HepG2 (cell line): ENCODE measurements at regions not wholly inside any gene's neighbourhood (a gene's known extent, or its start where the extent isn't known, plus 50 kb on each side); places are given as distances from the start of the nearest gene placed in this dataset.

Experiments
- ATAC-seq: fragments of 200-7000 bp; cut with Tn5 transposase; 3 replicates; pipeline ENCODE4 v1.9.1; 2020; ENCODE audit warnings: mild to moderate bottlenecking, moderate library complexity
- BruUV-seq: library from RNA; stranded (reverse); fragments of 400-500 nt; replicated peaks from 2 replicates; lab custom pipeline; 2021; lab: Mats Ljungman, UMichigan
- CTCF ChIA-PET: fragments of 300-600 bp; formaldehyde crosslinking; extraction: SDS; loops from one replicate; lab custom pipeline; 2021; ENCODE audit warnings: low total read pairs, inconsistent platforms, low intra/inter-chr PET ratio; lab: Yijun Ruan, JAX
- POLR2A ChIA-PET: fragments of 350-600 bp; sonication (Branson Sonifier 250); formaldehyde crosslinking; loops from one replicate; lab custom pipeline; 2020; ENCODE audit warnings: antibody characterized with exemption, inconsistent platforms; lab: Yijun Ruan, JAX
- DNase-seq: peaks from one replicate; pipeline ENCODE4 v3.0.0-alpha.2; 2015; ENCODE audit warnings: low spot score
- FAIRE-seq: peaks from 3 replicates; lab custom pipeline; 2011; peaks lifted over from hg19 to GRCh38; lab: Jason Lieb, UNC
- H2AFZ ChIP-seq: one replicate; pipeline ENCODE4 v1.6.1; 2011; ENCODE audit warnings: low read length, inconsistent platforms
- H3K27ac ChIP-seq: fragments of 300-600 bp; 3 replicates; pipeline ENCODE4 v1.8.0; 2011; ENCODE audit warnings: mixed run types, mild to moderate bottlenecking, mixed read lengths, low read length, inconsistent platforms; ENCODE audit not compliant: insufficient read depth; ENCODE audit errors: extremely low read length
- H3K27me3 ChIP-seq, 2 experiments: fragments of 200-600 bp in 1 of 2; 2 replicates in 1 of 2; 3 replicates in 1 of 2; pipeline versions ENCODE4 v1.6.0 to v1.8.0; 2011; ENCODE audit warnings: low read length in 2 of 2, mild to moderate bottlenecking in 2 of 2, moderate library complexity in 2 of 2, inconsistent platforms in 1 of 2; ENCODE audit not compliant: insufficient read depth in 2 of 2, control insufficient read depth in 1 of 2
- H3K36me3 ChIP-seq, 2 experiments: fragments of 200-600 bp in 1 of 2; replicated peaks in 1 of 2; 2 replicates in 1 of 2; 3 replicates in 1 of 2; pipeline versions ENCODE4 v1.5.1 to v1.8.0; 2011; ENCODE audit warnings: low read length in 2 of 2, inconsistent platforms in 1 of 2; ENCODE audit not compliant: insufficient read depth in 2 of 2, control insufficient read depth in 1 of 2
- H3K4me1 ChIP-seq: 2 replicates; pipeline ENCODE4 v1.5.1; 2012; ENCODE audit warnings: low read length, inconsistent platforms; ENCODE audit not compliant: insufficient read depth
- H3K4me2 ChIP-seq: 2 replicates; pipeline ENCODE4 v1.6.0; 2011; ENCODE audit warnings: low read depth, low read length, inconsistent platforms
- H3K4me3 ChIP-seq, 3 experiments: fragments of 200-600 bp in 1 of 3; sonication (generic), shearing (Covaris generic) in 1 of 3; replicated peaks in 1 of 3; 2 replicates each; pipeline ENCODE4 v1.5.1; 2011 to 2016; ENCODE audit warnings: low read length in 3 of 3, inconsistent platforms in 2 of 3, low read depth in 2 of 3, mild to moderate bottlenecking in 2 of 3, control low read depth in 1 of 3, mixed read lengths in 1 of 3; ENCODE audit not compliant: insufficient read depth in 1 of 3
- H3K79me2 ChIP-seq: one replicate; pipeline ENCODE4 v1.6.1; 2011; ENCODE audit warnings: low read length, inconsistent platforms; ENCODE audit not compliant: insufficient read depth
- H3K9ac ChIP-seq: 2 replicates; pipeline ENCODE4 v1.6.0; 2011; ENCODE audit warnings: mild to moderate bottlenecking, low read depth, low read length, inconsistent platforms; ENCODE audit not compliant: insufficient read depth
- H3K9me3 ChIP-seq: 2 replicates; pipeline ENCODE4 v1.5.1; 2012; ENCODE audit warnings: mild to moderate bottlenecking, low read length
- H4K20me1 ChIP-seq: 2 replicates; pipeline ENCODE4 v1.6.0; 2011; ENCODE audit warnings: inconsistent platforms, mild to moderate bottlenecking, low read length, moderate library complexity; ENCODE audit not compliant: insufficient read depth
- ADNP ChIP-seq: sonication (generic); formaldehyde crosslinking; IDR thresholded peaks from 2 replicates; pipeline ENCODE4 v1.4.0; 2020; ENCODE audit warnings: missing genetic modification reagents
- HMG20A ChIP-seq: IDR thresholded peaks from 2 replicates; pipeline ENCODE4 v1.6.1; 2016; ENCODE audit warnings: borderline replicate concordance
- KDM6A ChIP-seq: IDR thresholded peaks from 2 replicates; pipeline ENCODE4 v1.6.1; 2016; ENCODE audit warnings: low read depth
- MAFF ChIP-seq: IDR thresholded peaks from 2 replicates; pipeline ENCODE4 v1.6.1; 2011; ENCODE audit warnings: low read depth, low read length, improper control_type of control experiment
- MAFK ChIP-seq, 2 experiments: IDR thresholded peaks in 1 of 2; conservative IDR thresholded peaks in 1 of 2; 2 replicates each; pipeline ENCODE4 v1.6.1; 2011; ENCODE audit warnings: improper control_type of control experiment in 2 of 2, low read length in 2 of 2
- MLLT10 ChIP-seq: sonication (generic); formaldehyde crosslinking; IDR thresholded peaks from 2 replicates; pipeline ENCODE4 v1.4.0; 2020; ENCODE audit warnings: missing genetic modification reagents
- RCOR2 ChIP-seq: IDR thresholded peaks from 2 replicates; pipeline ENCODE4 v1.6.1; 2016; ENCODE audit warnings: missing biosample characterization, missing genetic modification reagents
- RFX5 ChIP-seq: IDR thresholded peaks from 2 replicates; pipeline ENCODE4 v1.6.1; 2011; ENCODE audit warnings: low read depth, low read length, improper control_type of control experiment
- TBX2 ChIP-seq: sonication (generic); formaldehyde crosslinking; IDR thresholded peaks from 2 replicates; pipeline ENCODE4 v1.5.0; 2020; ENCODE audit warnings: missing genetic modification reagents, mild to moderate bottlenecking, borderline replicate concordance
- TBX3 ChIP-seq: fragments of 450-650 bp; IDR thresholded peaks from 2 replicates; pipeline ENCODE4 v1.6.1; 2017; ENCODE audit warnings: antibody characterized with exemption, mild to moderate bottlenecking, inconsistent platforms, borderline replicate concordance
- ZNF136 ChIP-seq: sonication (generic); formaldehyde crosslinking; IDR thresholded peaks from 2 replicates; pipeline ENCODE4 v1.8.1; 2022; ENCODE audit warnings: low read depth, mild to moderate bottlenecking, moderate library complexity, missing genetic modification reagents
- ZNF264 ChIP-seq: sonication (generic); formaldehyde crosslinking; IDR thresholded peaks from 2 replicates; pipeline ENCODE4 v1.4.0; 2020; ENCODE audit warnings: missing genetic modification reagents
- ZNF382 ChIP-seq: sonication (generic); formaldehyde crosslinking; IDR thresholded peaks from 2 replicates; pipeline ENCODE4 v1.5.0; 2020; ENCODE audit warnings: missing genetic modification reagents, mild to moderate bottlenecking, borderline replicate concordance
- ZNF605 ChIP-seq: sonication (generic); formaldehyde crosslinking; IDR thresholded peaks from 2 replicates; pipeline ENCODE4 v1.8.0; 2022; ENCODE audit warnings: mild to moderate bottlenecking, missing genetic modification reagents
- ZNF674 ChIP-seq: sonication (generic); formaldehyde crosslinking; IDR thresholded peaks from 2 replicates; pipeline ENCODE4 v1.5.0; 2020; ENCODE audit warnings: low read depth, mild to moderate bottlenecking, missing genetic modification reagents
- ZSCAN31 ChIP-seq: sonication (generic); formaldehyde crosslinking; IDR thresholded peaks from 2 replicates; pipeline ENCODE4 v1.5.0; 2020; ENCODE audit warnings: low read depth, mild to moderate bottlenecking, missing genetic modification reagents
- WGBS: methylation state at CpG from one replicate; pipeline ENCODE4 v1.1.6; 2017; ENCODE audit warnings: low lambda C conversion rate; 5-methylcytosine and 5-hydroxymethylcytosine counted together
- in situ Hi-C: cut with HindIII; loops from 2 replicates; pipeline ENCODE4 v1.10.0; 2017; ENCODE audit warnings: low pct_unique_long_range_greater_than_20kb; ENCODE audit not compliant: extremely low pct_ligation_motif_present
- intact Hi-C: fragments of 100-400 bp; cut with micrococcal nuclease; formaldehyde crosslinking; loops from one replicate; pipeline ENCODE4 v1.10.0; 2022; ENCODE audit not compliant: unreplicated experiment
- TF ChIP-seq, protein P1 (sequence below): IDR thresholded peaks from 2 replicates; pipeline ENCODE4 v1.6.1; 2016; ENCODE audit warnings: mild to moderate bottlenecking
- TF ChIP-seq, protein P2 (sequence below): sonication (generic); formaldehyde crosslinking; IDR thresholded peaks from 2 replicates; pipeline ENCODE4 v1.9.0; 2022; ENCODE audit warnings: missing genetic modification reagents, mild to moderate bottlenecking, borderline replicate concordance

DNA sequence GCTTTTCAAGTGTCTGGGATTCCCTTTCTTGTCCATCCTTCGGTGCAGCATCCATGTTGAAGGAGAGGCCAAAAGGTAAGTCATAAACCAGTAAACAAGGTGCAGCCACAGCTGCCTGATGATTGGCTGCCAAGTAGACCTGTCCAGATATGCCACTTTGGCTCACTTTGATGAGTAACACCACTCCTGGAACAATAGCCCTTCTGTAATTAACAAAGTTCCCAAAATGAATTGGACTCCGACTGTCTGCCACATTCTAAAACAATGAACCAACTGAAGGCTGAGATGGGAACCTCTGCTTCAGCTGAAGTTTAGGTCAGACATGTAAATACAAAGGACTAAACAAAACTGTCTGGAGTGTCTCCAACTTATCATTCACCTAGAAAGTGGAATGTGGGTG is 82.2 kb upstream of the LGALSL start (continued):
- no peak for TF ChIP-seq ADNP (CRISPR knock-in tag)
- TF ChIP-seq, all 625 proteins: peak for 0

DNA sequence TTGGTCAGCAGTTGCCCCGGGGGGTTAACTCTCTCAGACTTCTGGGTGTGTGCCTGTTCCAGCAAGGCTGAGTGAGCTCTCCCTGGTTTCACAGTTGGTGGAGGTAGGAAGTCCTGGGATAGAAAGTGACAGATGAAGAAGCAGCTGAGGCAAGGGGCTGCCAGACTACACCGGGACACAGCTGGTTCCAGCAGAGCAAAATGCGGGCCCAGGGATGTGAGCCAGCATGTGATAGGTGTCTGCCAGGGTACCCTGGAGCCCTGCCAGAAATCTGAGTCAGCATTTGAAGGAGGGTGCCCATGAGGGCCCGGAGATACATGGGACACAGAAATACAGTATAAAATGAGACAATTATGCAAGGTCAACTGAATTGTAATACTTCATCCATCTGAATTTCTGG is 79.3 kb upstream of the LGALSL start:
- H3K36me3 ChIP-seq = no peaks in the 10 kb centered on the region
- H2AFZ ChIP-seq = no peak overlapping the region
- no peaks in the 10 kb centered on the region for H4K20me1 ChIP-seq
- ChIA-PET POLR2A (no interaction called here), CTCF (no interaction called here)
- no peaks in the 10 kb centered on the region for H3K4me1 ChIP-seq
- H3K4me2 ChIP-seq = no peak overlapping the region
- no TSS peak for BruUV-seq
- ATAC-seq (no peak), FAIRE-seq (no peak), DNase-seq (no peak)
- no peak overlapping the region for H3K27ac ChIP-seq
- no peak for TF ChIP-seq RFX5
- TF ChIP-seq MAFK (conservative IDR thresholded peaks at IDR 0.05 in 1 of 2, IDR thresholded peaks at IDR 0.05 in 1 of 2; ENCODE audit: low read length in 2 of 2) = peak; percentile 64 to 82
- TF ChIP-seq MAFF = peak; percentile 75
- 12% methylated on average over 4 of the region's 4 CpGs for WGBS
- H3K79me2 ChIP-seq = no peaks in the 10 kb centered on the region
- no peaks in the 10 kb centered on the region; a peak in 2 of 5 replicates for H3K27me3 ChIP-seq
- intact Hi-C loops = no loop called here
- H3K9ac ChIP-seq = no peak overlapping the region
- H3K9me3 ChIP-seq = no peaks in the 10 kb centered on the region
- H3K4me3 ChIP-seq = no peak overlapping the region
- in situ Hi-C loops = no loop called here

DNA sequence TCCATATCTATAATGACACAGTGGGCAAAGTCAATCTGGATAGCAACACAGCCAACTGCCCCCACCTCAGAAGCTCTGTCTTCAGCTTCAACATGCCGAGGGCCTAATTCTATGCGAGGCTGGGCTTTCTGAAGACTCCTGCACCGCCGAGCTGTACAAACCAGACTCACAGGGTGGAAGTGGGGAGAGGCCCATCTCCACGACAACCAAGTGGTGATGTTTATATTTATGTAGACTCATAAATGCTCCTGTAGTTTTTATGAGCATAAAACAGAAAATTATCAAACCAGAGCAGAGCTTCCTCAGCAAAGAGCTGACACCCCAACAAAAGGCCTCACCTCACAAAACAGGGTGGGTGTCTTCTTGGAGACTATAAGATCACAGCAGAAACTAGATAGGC is 77.0 kb upstream of the LGALSL start:
- in situ Hi-C loops (no loop called here), intact Hi-C loops (no loop called here)
- no peaks in the 10 kb centered on the region for H3K9me3 ChIP-seq
- no peak overlapping the region for H3K27ac ChIP-seq
- POLR2A ChIA-PET = no interaction called here
- H3K79me2 ChIP-seq = no peaks in the 10 kb centered on the region
- no peaks in the 10 kb centered on the region for H4K20me1 ChIP-seq
- H3K36me3 ChIP-seq = no peaks in the 10 kb centered on the region
- CTCF ChIA-PET = no interaction called here
- no peaks in the 10 kb centered on the region; a peak in 2 of 5 replicates for H3K27me3 ChIP-seq
- ATAC-seq = no peak
- DNase-seq = no peak
- no peak overlapping the region for H3K4me2 ChIP-seq
- WGBS = 43% methylated on average over 5 of the region's 5 CpGs
- BruUV-seq = no TSS peak
- H3K4me1 ChIP-seq = no peaks in the 10 kb centered on the region
- no peak overlapping the region for H3K9ac ChIP-seq
- no peak for FAIRE-seq
- H3K4me3 ChIP-seq = no peak overlapping the region
- H2AFZ ChIP-seq = no peak overlapping the region
- TF ChIP-seq KDM6A (CRISPR knock-in tag) (no peak), TBX3 (no peak), ZNF264 (CRISPR knock-in tag) (no peak), RCOR2 (CRISPR knock-in tag) (no peak), ZSCAN31 (CRISPR knock-in tag) (no peak), ZNF382 (CRISPR knock-in tag) (no peak), TBX2 (no peak), HMG20A (CRISPR knock-in tag) (no peak), MLLT10 (CRISPR knock-in tag) (no peak), ZNF605 (no peak), ZNF136 (CRISPR knock-in tag) (no peak), ZNF674 (CRISPR knock-in tag) (no peak)
- TF ChIP-seq, protein P1, sequence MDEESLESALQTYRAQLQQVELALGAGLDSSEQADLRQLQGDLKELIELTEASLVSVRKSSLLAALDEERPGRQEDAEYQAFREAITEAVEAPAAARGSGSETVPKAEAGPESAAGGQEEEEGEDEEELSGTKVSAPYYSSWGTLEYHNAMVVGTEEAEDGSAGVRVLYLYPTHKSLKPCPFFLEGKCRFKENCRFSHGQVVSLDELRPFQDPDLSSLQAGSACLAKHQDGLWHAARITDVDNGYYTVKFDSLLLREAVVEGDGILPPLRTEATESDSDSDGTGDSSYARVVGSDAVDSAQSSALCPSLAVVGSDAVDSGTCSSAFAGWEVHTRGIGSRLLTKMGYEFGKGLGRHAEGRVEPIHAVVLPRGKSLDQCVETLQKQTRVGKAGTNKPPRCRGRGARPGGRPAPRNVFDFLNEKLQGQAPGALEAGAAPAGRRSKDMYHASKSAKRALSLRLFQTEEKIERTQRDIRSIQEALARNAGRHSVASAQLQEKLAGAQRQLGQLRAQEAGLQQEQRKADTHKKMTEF (CRISPR knock-in tag) = no peak
- TF ChIP-seq, protein P2, sequence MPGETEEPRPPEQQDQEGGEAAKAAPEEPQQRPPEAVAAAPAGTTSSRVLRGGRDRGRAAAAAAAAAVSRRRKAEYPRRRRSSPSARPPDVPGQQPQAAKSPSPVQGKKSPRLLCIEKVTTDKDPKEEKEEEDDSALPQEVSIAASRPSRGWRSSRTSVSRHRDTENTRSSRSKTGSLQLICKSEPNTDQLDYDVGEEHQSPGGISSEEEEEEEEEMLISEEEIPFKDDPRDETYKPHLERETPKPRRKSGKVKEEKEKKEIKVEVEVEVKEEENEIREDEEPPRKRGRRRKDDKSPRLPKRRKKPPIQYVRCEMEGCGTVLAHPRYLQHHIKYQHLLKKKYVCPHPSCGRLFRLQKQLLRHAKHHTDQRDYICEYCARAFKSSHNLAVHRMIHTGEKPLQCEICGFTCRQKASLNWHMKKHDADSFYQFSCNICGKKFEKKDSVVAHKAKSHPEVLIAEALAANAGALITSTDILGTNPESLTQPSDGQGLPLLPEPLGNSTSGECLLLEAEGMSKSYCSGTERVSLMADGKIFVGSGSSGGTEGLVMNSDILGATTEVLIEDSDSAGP (CRISPR knock-in tag) = no peak
